Erythroblast (primary cell): ENCODE measurements at regions not wholly inside any gene's neighbourhood (a gene's known extent, or its start where the extent isn't known, plus 50 kb on each side); places are given as distances from the start of the nearest gene placed in this dataset.

Source experiments
- GATA1 ChIP-seq: IDR thresholded peaks from 2 replicates; pipeline ENCODE4 v1.6.1; 2011; ENCODE audit warnings: low read depth, mild to moderate bottlenecking, control low read depth, low read length, moderate library complexity
- POLR2A ChIP-seq: IDR thresholded peaks from 2 replicates; pipeline ENCODE4 v1.6.1; 2011; ENCODE audit warnings: mild to moderate bottlenecking, low read length

GRCh38 chr15:95422255-95422654, 908.2 kb upstream of the NR2F2 start:
- TF ChIP-seq POLR2A: no peak
- no peak for TF ChIP-seq GATA1
